ENCODE measurements at regions not wholly inside any gene's neighbourhood (a gene's known extent, or its start where the extent isn't known, plus 50 kb on each side); places are given as distances from the start of the nearest gene placed in this dataset.

- TF ChIP-seq POLR2AphosphoS5 (IDR thresholded peaks at IDR 0.05) (no peak), CTCF (IDR thresholded peaks at IDR 0.05) (no peak)
Measured at GRCh38 chr4:138599965-138600364, 357.8 kb upstream of the SLC7A11 start.
